ENCODE measurements at regions not wholly inside any gene's neighbourhood (a gene's known extent, or its start where the extent isn't known, plus 50 kb on each side); places are given as distances from the start of the nearest gene placed in this dataset.

DNA sequence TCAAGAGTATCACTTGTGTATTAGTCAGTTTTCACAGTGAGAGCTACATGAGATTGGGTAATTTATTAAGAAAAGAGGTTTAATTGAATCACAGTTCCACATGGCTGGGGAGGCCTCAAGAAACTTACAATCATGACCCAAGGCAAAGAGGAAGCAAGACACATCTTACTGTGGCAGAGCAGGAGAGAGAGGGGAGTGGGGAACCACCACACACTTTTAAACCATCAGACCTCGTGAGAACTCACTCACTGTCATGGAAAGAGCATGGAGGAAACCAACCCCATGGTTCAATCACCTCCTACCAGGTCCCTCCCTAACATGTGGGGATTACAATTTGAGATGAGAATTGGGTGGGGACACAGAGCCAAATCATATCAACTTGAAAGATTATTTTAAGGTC, 522.9 kb downstream of the FLRT2 start:
- no TSS peak for BruUV-seq (replicated peaks)

DNA sequence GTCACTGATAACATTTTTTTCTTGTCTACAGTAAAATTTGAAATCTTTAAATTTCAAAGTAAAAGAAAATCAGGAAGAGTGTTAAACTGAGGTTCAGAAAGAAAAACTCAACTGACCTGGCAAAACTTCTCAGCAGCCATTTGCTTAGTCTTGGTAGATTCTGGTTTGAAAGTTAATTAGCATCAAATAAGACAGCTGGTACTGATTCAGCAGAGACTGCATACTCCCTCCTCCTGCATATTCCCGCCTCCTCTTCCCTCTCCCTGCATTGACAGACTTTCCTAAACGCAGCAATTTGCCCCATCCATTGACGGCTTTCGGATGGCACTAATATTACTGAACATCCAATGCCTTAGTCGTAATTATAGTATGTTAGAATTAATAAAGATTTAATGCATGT, 520.8 kb downstream of the FLRT2 start:
- no peak for DNase-seq
- intact Hi-C loops (cut with micrococcal nuclease; ENCODE audit: unreplicated experiment): loop anchor here (10.0 kb wide), 1 partner anchor 516 kb away; the partner anchor contains the start of gene FLRT2
- Histone ChIP-seq H3K79me2 (ENCODE audit: low read depth) (no peaks in the 10 kb centered on the region), H3K4me2 (no peak overlapping the region), H3F3A (ENCODE audit: insufficient read depth, low read depth) (no peaks in the 10 kb centered on the region), H3K27me3 (ENCODE audit: insufficient read depth, low read depth) (no peaks in the 10 kb centered on the region), H3K27ac (no peak overlapping the region), H2AFZ (no peak overlapping the region), H4K20me1 (ENCODE audit: insufficient read depth) (no peaks in the 10 kb centered on the region), H3K9me3 (ENCODE audit: insufficient read depth, low read depth) (no peaks in the 10 kb centered on the region), H3K4me1 (replicated peaks; ENCODE audit: insufficient read depth) (no peaks in the 10 kb centered on the region), H3K36me3 (ENCODE audit: low read depth) (no peaks in the 10 kb centered on the region), H3K9me2 (ENCODE audit: insufficient read depth) (no peaks in the 10 kb centered on the region), H3K4me3 (no peak overlapping the region)
- BruUV-seq (replicated peaks): no TSS peak
- POLR2A ChIA-PET (ENCODE audit: unreplicated experiment): no interaction called here
- TF ChIP-seq EZH2 (IDR thresholded peaks at IDR 0.05; ENCODE audit: low read depth): no peak
- TF ChIP-seq CTCF (conservative IDR thresholded peaks at IDR 0.05): no peak
- CTCF ChIA-PET: no interaction called here

More for the DNA sequence above, 522.9 kb downstream of the FLRT2 start:
- no peaks in the 10 kb centered on the region for H3F3A ChIP-seq (ENCODE audit: insufficient read depth, low read depth)
- H4K20me1 ChIP-seq (ENCODE audit: insufficient read depth): no peaks in the 10 kb centered on the region
- H3K4me2 ChIP-seq: no peak overlapping the region
- DNase-seq: no peak
- H2AFZ ChIP-seq: no peak overlapping the region
- CTCF ChIA-PET: no interaction called here
- no peaks in the 10 kb centered on the region for H3K79me2 ChIP-seq (ENCODE audit: low read depth)
- H3K4me3 ChIP-seq: no peak overlapping the region
- no peaks in the 10 kb centered on the region for H3K9me2 ChIP-seq (ENCODE audit: insufficient read depth)
- H3K27ac ChIP-seq: no peak overlapping the region
- no peaks in the 10 kb centered on the region for H3K9me3 ChIP-seq (ENCODE audit: insufficient read depth, low read depth)
- intact Hi-C loops (cut with micrococcal nuclease; ENCODE audit: unreplicated experiment): loop anchor here (10.0 kb wide), 1 partner anchor 518 kb away; the partner anchor contains the start of gene FLRT2
- no peaks in the 10 kb centered on the region for H3K36me3 ChIP-seq (ENCODE audit: low read depth)
- POLR2A ChIA-PET (ENCODE audit: unreplicated experiment): no interaction called here
- TF ChIP-seq EZH2 (IDR thresholded peaks at IDR 0.05; ENCODE audit: low read depth) (no peak), CTCF (conservative IDR thresholded peaks at IDR 0.05) (no peak)
- no peaks in the 10 kb centered on the region for H3K27me3 ChIP-seq (ENCODE audit: insufficient read depth, low read depth)
- no peaks in the 10 kb centered on the region for H3K4me1 ChIP-seq (replicated peaks; ENCODE audit: insufficient read depth)

DNA sequence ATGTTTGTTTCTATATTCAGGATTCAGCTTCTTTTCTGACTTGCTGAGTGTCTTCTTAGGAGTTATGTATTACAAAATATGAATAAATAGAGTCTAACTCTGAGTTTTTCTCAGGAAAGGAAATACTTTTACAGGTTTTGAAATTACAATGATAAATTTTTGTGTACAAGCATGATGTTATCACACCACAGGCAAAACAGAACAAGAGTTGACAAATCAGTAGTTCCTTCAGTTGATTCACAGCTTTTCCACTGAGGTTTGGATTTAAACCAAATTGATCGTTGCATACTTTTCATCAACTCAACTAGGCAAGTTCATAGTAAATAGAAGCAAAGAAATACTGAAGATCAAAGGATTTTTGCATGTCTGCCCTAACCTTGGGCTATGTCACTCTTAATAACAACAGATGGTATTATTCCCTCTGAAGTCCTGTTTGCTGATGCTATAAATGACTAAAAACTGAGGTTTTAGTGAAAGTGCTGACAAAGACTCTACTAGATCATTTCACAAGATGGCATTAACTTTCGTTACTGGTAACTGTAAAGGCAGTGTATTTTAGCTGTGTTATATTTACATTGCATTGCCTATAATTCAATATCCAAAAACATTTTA, 520.2 kb downstream of the FLRT2 start:
- no peaks in the 10 kb centered on the region for H3F3A ChIP-seq (ENCODE audit: insufficient read depth, low read depth)
- H3K9me3 ChIP-seq (ENCODE audit: insufficient read depth, low read depth): no peaks in the 10 kb centered on the region
- no peak overlapping the region for H3K4me2 ChIP-seq
- H3K79me2 ChIP-seq (ENCODE audit: low read depth): no peaks in the 10 kb centered on the region
- DNase-seq: no peak
- H3K27me3 ChIP-seq (ENCODE audit: insufficient read depth, low read depth): no peaks in the 10 kb centered on the region
- H3K36me3 ChIP-seq (ENCODE audit: low read depth): no peaks in the 10 kb centered on the region
- no peaks in the 10 kb centered on the region for H4K20me1 ChIP-seq (ENCODE audit: insufficient read depth)
- intact Hi-C loops (cut with micrococcal nuclease; ENCODE audit: unreplicated experiment): loop anchor here (10.0 kb wide), 1 partner anchor 515 kb away; the partner anchor contains the start of gene FLRT2
- no peaks in the 10 kb centered on the region for H3K4me1 ChIP-seq (replicated peaks; ENCODE audit: insufficient read depth)
- BruUV-seq (replicated peaks): no TSS peak
- ChIA-PET POLR2A (ENCODE audit: unreplicated experiment) (no interaction called here), CTCF (interaction anchor here (0.5 kb wide), 1 partner anchor 239 kb away, joined by 5 read pairs; no protein-coding TSS in a partner anchor)
- no peak overlapping the region for H3K27ac ChIP-seq
- no peak overlapping the region for H3K4me3 ChIP-seq
- TF ChIP-seq CTCF (conservative IDR thresholded peaks at IDR 0.05) (no peak), EZH2 (IDR thresholded peaks at IDR 0.05; ENCODE audit: low read depth) (no peak)
- no peaks in the 10 kb centered on the region for H3K9me2 ChIP-seq (ENCODE audit: insufficient read depth)
- H2AFZ ChIP-seq: no peak overlapping the region

Data from PC-9 (cell line).